ENCODE measurements at regions not wholly inside any gene's neighbourhood (a gene's known extent, or its start where the extent isn't known, plus 50 kb on each side); places are given as distances from the start of the nearest gene placed in this dataset.

DNA sequence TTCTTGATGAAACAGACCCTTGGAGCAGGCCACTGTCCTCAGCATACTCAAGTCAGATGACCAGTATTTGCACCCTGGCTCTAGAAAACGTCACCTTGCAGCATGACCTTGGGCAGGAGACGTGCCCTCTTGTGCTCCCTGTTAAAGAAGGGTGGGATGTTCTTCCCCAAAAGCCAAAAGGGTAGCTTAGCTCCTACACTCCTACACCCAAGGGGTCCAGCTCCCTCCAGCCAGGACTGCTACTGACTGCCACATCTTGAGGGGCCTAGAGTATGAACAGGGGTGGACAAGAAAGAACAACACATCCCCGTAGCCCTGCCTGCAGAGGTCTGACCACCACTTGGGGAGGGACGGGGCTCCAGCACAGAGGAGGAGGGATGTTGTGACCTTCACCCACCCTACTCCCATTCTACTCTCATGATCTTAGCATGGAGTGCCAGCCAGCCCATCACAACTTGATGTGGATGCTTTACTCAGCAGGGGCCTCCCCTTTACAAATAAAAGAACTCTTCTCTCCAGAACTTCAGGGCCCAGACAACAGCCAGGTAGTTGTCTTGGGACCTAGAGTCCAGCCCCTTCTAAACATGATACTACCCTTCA is 165.3 kb upstream of the ZMIZ1 start:
- DNase-seq, result no peak

- DNase-seq, result no peak
Observed at GRCh38 chr10:78904196-78904595, 164.6 kb upstream of the ZMIZ1 start.

GRCh38 chr10:78905015-78905956 is 163.5 kb upstream of the ZMIZ1 start:
- DNase-seq, result no peak

DNA sequence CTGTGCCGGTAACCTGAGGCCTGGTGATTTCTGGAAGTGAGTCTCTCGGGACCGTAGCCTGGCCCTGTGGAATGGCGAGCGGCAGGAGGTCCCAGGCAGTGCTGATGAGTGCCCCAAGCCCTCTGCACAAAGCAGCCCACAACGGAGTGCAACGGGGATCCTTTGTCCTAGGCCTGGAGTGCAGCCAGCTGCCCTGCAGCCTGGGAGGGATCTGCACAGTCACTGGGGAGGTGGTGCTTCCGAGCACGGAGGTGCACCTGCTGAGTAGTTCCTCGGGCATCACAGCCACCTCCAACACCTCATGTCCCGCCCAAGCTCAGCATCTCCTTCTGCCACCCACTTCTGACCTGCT is 162.8 kb upstream of the ZMIZ1 start:
- peak; percentile 80 for DNase-seq

DNA sequence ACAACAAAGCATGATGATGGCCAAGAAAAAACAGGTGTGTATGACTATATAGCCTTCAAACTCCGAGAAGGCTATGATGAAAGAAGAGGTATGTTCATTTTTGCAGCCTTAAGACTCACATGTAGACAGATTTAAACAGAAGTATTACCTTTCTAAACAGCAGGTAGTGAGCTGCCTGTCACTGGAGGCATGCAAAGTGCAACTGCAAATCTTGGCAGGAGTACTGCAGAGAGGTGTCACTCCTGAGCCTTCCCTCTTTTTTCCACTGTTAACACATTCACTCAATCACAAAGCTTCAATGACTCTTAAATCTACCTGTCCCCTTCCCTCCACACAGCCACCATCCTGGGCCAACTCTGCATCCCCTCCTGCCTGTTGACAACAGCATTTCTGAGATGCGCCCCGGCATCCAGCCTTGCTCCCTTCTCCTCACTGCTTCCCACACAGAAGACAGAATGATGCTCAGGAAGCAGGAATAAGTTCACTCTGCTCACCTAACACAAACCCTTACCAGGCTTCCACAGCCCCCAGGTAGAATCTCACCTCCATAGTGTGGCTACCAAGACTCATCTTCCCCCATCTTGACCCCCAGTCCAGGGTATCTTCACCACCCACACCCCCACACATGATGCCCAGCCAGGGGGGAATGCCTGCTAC is 161.9 kb upstream of the ZMIZ1 start:
- no peak for DNase-seq

DNA sequence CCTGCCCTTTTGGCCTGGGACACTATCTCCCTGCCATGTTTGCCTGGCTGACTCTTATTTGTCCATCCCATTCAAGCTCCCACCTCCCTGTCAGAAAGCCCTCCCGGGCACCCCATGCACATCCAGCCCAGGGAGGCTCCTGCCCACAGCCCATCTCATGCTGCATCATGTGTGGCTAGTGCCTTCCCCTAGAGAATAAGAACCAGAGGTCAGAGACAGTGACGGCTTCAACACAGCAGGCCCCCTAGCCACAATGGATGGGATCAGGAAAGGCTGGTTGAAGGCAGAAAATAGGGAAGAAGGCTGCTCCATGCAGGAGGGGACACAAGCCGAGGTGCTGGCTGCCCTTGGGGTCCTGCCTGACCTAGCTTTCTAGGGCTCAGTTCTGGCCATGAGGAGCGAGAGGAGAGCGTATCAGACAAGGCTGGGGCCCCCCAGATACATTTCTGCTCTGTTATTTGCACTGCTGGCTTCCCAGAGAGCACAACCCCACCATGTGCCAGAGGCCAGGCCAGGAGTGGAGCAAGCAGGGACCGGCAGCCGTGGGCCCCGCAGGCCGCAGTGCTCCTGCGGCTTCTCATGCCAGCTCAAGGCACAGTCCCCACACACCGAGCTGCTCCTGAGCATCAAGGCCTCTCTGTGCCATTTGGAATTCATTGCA is 161.1 kb upstream of the ZMIZ1 start:
- DNase-seq, result no peak

GRCh38 chr10:78909221-78909620 is 159.5 kb upstream of the ZMIZ1 start:
- no peak for DNase-seq

GRCh38 chr10:78910021-78910420 is 158.7 kb upstream of the ZMIZ1 start:
- no peak for DNase-seq

DNA sequence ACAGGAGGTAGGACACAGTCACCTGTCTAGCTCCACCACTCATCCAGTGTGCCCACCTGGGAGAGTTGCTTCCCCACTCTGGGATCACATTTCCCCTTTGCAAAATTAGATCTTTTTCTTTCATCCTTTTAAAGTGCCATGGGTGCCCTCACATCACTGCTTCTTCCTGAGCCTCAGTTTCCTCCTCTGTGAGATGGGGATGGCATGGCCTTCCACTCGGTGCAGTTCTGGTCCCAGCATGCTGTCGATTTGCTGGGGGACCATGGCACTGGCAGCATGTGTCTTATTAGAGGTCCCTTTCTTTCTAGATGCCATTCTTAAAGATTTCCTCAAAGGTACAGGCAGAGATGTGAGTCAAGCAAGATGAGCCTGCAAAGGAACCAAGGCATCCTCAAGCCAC is 158.3 kb upstream of the ZMIZ1 start:
- DNase-seq, result no peak

GRCh38 chr10:78910886-78911285 is 157.9 kb upstream of the ZMIZ1 start:
- no peak for DNase-seq

GRCh38 chr10:78911533-78912340 is 157.0 kb upstream of the ZMIZ1 start:
- DNase-seq, result no peak

GRCh38 chr10:78912361-78913218 is 156.2 kb upstream of the ZMIZ1 start:
- no peak for DNase-seq

- peak; percentile 96 for DNase-seq
Observed at GRCh38 chr10:78913219-78914059, 155.3 kb upstream of the ZMIZ1 start.

GRCh38 chr10:78914060-78914378 is 154.7 kb upstream of the ZMIZ1 start:
- no peak for DNase-seq

GRCh38 chr10:78914502-78915189 is 154.1 kb upstream of the ZMIZ1 start:
- no peak for DNase-seq

DNA sequence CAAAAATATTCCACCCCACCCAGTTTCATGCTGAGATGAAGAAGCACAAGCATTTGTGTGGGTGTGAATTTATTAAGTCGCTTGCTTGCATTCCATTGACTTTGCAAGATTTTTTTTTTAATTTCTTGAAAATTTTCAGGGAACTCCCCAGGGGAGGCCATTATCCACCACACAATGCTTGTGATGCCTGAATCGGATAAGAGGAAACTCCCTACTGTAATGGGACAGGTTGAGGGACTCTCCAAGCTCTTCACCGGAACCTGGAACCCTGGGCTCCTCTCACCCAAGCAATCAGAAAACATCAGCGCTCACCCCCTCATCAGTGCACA is 153.6 kb upstream of the ZMIZ1 start:
- DNase-seq, result no peak

- no peak for DNase-seq
Observed at GRCh38 chr10:78916227-78916626, 152.5 kb upstream of the ZMIZ1 start.

DNA sequence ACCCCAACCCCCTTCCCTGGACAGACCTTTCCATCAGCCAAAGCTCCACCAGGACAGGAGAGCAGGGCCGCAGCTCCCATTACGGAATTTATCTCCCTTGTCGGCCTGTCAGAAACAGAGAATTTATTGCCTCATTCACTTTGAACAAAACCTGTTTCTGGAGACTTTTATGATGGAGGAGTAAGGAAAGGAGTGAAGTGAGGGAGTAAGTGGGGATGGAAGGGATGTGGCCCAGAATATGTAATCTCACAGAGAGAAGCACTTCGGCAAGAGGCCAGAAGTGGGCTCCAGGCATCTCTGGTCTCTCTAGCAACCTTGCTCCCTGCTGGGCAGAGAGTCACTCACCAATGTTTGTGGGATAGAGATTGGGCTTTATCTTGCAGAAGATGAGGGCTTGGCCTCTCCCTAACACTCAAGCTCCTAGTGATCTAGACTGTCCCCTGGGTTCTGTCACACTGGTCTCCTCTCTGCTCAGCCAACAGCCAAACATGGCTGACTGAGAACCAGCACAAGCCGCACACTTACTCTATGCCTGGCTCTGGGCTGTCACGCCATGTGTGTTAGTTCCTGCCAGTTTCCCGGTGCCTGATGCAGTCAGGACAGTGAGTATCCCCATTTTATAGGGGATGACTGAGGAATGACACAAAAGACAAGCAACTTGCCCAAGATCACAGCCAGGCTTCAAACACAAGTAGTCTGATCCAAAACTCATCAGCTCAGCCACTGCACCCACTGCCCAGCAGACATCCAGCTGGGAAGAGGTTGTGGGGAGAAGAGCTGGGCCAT is 149.4 kb upstream of the ZMIZ1 start:
- DNase-seq, result no peak

DNA sequence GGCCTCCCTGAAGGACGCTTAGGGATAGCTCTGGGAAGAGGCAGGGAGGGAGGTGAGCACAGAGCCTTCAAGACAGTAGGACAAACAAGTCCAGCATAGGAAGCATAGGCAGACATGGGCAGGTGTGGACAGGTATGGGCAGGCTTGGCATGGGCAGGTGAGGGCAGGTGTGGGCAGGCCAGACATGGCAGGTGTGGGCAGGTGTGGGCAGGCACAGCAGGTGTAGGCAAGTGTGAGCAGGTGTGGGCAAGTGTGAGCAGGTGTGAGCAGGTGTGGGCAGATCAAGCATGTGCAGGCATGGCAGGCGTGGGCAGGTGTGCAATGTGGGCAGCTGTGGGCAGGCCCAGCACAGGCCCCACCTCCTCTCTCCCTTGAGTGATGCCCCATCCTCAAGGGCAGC is 148.8 kb upstream of the ZMIZ1 start:
- peak; percentile 19 for DNase-seq

GRCh38 chr10:78921895-78922294 is 146.9 kb upstream of the ZMIZ1 start:
- no peak for DNase-seq

Data from NCI-H1436 (cell line).